ENCODE measurements at regions not wholly inside any gene's neighbourhood (a gene's known extent, or its start where the extent isn't known, plus 50 kb on each side); places are given as distances from the start of the nearest gene placed in this dataset.

GRCh38 chr15:80328496-80328895 lies 75.7 kb upstream of the ARNT2 start:
- TF ChIP-seq REST (IDR thresholded peaks at IDR 0.05; ENCODE audit: insufficient read depth in 1 of 2, low read depth in 2 of 2, low read length in 2 of 2) (no peak), SIN3A (IDR thresholded peaks at IDR 0.05; ENCODE audit: borderline replicate concordance, insufficient read depth, low read length) (no peak), TAF1 (IDR thresholded peaks at IDR 0.05; ENCODE audit: borderline replicate concordance, insufficient read depth, low read length) (no peak), POLR2AphosphoS5 (IDR thresholded peaks at IDR 0.05; ENCODE audit: low read depth, low read length) (no peak), FOXP2 (optimal IDR thresholded peaks at IDR 0.05; ENCODE audit: borderline replicate concordance, extremely low read depth, extremely low read length, insufficient read depth) (no peak)

GRCh38 chr15:80331886-80332406 lies 72.2 kb upstream of the ARNT2 start:
- TF ChIP-seq TAF1 (IDR thresholded peaks at IDR 0.05; ENCODE audit: borderline replicate concordance, insufficient read depth, low read length) = no peak
- TF ChIP-seq POLR2AphosphoS5 (IDR thresholded peaks at IDR 0.05; ENCODE audit: low read depth, low read length) = no peak

- TF ChIP-seq FOXP2 (optimal IDR thresholded peaks at IDR 0.05; ENCODE audit: borderline replicate concordance, extremely low read depth, extremely low read length, insufficient read depth) = no peak
- no peak for TF ChIP-seq SIN3A (IDR thresholded peaks at IDR 0.05; ENCODE audit: borderline replicate concordance, insufficient read depth, low read length)
- TF ChIP-seq REST (IDR thresholded peaks at IDR 0.05; ENCODE audit: insufficient read depth in 1 of 2, low read depth in 2 of 2, low read length in 2 of 2) = no peak
- TF ChIP-seq POLR2AphosphoS5 (IDR thresholded peaks at IDR 0.05; ENCODE audit: low read depth, low read length) = no peak
Observed at GRCh38 chr15:80333261-80333660, 70.9 kb upstream of the ARNT2 start.

- TF ChIP-seq SIN3A (IDR thresholded peaks at IDR 0.05; ENCODE audit: borderline replicate concordance, insufficient read depth, low read length) = no peak
- TF ChIP-seq POLR2AphosphoS5 (IDR thresholded peaks at IDR 0.05; ENCODE audit: low read depth, low read length) = no peak
- TF ChIP-seq TAF1 (IDR thresholded peaks at IDR 0.05; ENCODE audit: borderline replicate concordance, insufficient read depth, low read length) = no peak
- TF ChIP-seq REST (IDR thresholded peaks at IDR 0.05; ENCODE audit: insufficient read depth in 1 of 2, low read depth in 2 of 2, low read length in 2 of 2) = no peak
- TF ChIP-seq FOXP2 (optimal IDR thresholded peaks at IDR 0.05; ENCODE audit: borderline replicate concordance, extremely low read depth, extremely low read length, insufficient read depth) = no peak
Observed at GRCh38 chr15:80334521-80334920, 69.7 kb upstream of the ARNT2 start.

GRCh38 chr15:80339601-80340000 lies 64.6 kb upstream of the ARNT2 start:
- no peak for TF ChIP-seq TAF1 (IDR thresholded peaks at IDR 0.05; ENCODE audit: borderline replicate concordance, insufficient read depth, low read length)
- TF ChIP-seq FOXP2 (optimal IDR thresholded peaks at IDR 0.05; ENCODE audit: borderline replicate concordance, extremely low read depth, extremely low read length, insufficient read depth) = no peak
- TF ChIP-seq POLR2AphosphoS5 (IDR thresholded peaks at IDR 0.05; ENCODE audit: low read depth, low read length) = no peak
- TF ChIP-seq REST (IDR thresholded peaks at IDR 0.05; ENCODE audit: insufficient read depth in 1 of 2, low read depth in 2 of 2, low read length in 2 of 2) = no peak
- TF ChIP-seq SIN3A (IDR thresholded peaks at IDR 0.05; ENCODE audit: borderline replicate concordance, insufficient read depth, low read length) = no peak
